ENCODE measurements at regions not wholly inside any gene's neighbourhood (a gene's known extent, or its start where the extent isn't known, plus 50 kb on each side); places are given as distances from the start of the nearest gene placed in this dataset.
A peak's percentile ranks its signal among the peaks of the same experiment; 100 is the strongest.
"Not testable (repeated sequence)": the region's sequence is repeated elsewhere in the genome, so short reads cannot be mapped to it uniquely, and the experiment has no call there.

DNA sequence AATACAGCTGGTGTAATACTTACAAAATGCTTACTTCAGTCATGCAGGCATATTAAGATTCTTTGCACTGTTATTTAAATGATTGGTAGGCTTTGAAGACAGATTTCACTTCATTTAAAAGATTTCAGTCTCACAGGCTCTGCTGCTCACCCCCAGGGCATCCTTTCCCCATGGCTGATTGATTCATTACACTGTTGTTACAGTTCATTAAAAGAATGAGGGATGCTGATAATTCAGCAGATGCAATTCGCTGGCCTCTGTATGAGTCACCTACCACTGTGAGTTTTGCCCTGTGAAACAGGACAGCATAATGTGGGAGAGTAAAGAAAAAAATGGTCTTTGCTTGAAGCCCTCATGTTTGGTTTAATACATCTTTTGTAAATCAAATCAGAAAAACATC, 246.9 kb downstream of the CYLC2 start:
- DNase-seq (ENCODE audit: low spot score): peak; percentile 21

GRCh38 chr9:103242486-103242885, 247.4 kb downstream of the CYLC2 start:
- DNase-seq (ENCODE audit: low spot score): no peak

DNA sequence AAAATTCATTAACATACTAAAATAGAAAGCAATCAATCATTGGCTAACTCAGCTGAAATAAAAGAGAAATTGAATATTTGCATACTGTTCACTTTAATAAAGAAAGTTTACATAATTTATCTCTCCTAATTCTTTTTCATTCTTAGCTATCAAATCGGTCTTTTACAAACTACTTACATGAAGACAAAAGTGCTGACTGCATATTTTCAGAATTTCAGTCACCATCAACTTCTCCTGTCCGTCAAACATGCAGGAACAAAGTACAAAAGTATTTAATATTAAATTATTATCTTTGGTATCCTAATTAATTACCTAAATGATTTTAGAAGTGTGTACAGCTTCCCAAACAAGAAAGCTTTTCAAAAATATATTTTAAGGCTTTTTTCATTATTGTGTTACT, 248.4 kb downstream of the CYLC2 start:
- DNase-seq (ENCODE audit: low spot score): no peak

GRCh38 chr9:103245369-103245768, 250.2 kb downstream of the CYLC2 start:
- peak; percentile 11 for DNase-seq (ENCODE audit: low spot score)

DNA sequence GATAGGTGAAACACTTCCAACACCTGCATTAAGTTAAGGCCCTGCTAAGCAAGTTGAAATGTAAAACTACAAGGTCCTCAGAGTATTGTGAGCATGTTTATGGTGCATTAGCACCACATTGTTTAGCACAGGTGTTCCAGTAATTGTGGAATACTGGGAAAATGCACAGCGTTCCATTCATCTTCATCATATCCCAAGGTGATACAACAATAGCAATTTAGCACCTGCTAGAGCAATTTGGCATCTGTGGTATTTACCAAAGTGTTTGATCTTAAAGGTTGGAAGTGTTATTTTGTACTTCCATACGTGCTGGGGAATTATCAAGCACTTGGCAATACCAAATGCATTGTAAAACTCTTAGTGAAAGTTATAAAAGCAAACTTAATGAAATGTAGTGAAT, 266.8 kb downstream of the CYLC2 start:
- no peak for DNase-seq (ENCODE audit: low spot score)

DNA sequence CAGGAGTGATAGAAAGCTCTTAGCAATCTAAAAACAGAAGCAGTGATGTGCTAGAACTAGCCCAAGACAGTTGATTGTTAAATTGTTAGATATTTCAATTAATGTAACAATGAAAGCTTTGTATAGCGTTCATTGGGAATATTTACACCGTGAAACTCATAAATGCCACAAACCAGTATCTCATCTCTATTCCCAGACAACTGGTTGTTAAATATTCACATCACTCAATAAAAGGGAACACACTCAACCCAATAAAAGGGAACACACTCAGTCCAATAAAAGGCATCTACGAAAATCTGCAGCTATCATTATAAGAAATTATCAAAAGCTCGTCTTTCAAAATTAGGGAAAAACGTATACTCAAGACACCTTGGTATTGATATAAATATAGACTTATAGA, 270.9 kb downstream of the CYLC2 start:
- DNase-seq (ENCODE audit: low spot score): no peak

- no peak for DNase-seq (ENCODE audit: low spot score)
These were observed 282.1 kb downstream of the CYLC2 start for GRCh38 chr9:103277240-103277639.

GRCh38 chr9:103281126-103281525, 286.0 kb downstream of the CYLC2 start:
- no peak for DNase-seq (ENCODE audit: low spot score)

GRCh38 chr9:103287361-103287760, 292.2 kb downstream of the CYLC2 start:
- no peak for DNase-seq (ENCODE audit: low spot score)

GRCh38 chr9:103296189-103296588, 301.1 kb downstream of the CYLC2 start:
- no peak for DNase-seq (ENCODE audit: low spot score)

DNA sequence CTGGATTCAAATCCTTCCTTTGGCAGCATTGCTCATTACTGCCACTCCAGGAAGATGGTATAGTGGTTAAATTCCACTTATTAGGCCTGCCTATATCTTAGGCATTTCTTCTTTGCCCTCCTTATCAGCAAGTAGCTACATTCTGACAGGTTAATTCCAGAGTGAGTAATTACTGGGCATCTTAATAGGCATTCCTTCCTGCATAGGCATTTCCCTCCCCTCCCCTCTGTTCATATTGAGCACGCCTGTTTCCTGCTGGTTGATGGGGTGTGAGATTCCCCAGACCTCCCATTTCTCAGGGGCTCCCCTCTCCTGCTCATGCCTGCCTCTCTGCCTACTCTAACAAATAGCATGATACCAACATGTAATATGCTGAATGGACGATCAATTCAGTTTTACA, 305.9 kb downstream of the CYLC2 start:
- no peak for DNase-seq (ENCODE audit: low spot score)

GRCh38 chr9:103304797-103305196, 309.7 kb downstream of the CYLC2 start:
- no peak for DNase-seq (ENCODE audit: low spot score)

DNA sequence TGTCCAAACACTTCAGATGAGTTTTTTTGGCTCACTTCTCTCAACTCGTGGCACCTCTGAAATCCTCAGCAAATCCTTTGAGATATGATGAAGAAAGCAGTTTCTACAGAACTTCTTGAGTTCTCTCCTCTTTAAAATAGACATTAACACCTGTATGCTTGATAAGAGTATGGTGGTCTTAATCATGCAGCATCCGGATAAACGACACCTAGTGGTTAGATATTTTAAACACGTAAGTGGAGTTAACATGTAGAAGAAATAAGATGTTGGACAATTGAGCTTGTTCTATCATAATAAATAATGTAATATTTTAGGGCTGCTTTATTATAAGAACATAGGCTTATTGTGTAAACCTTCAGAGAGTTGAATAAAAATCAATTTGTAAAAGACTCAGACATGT, 324.8 kb downstream of the CYLC2 start:
- peak; percentile 32 for DNase-seq (ENCODE audit: low spot score)

GRCh38 chr9:103323699-103324098, 328.6 kb downstream of the CYLC2 start:
- no peak for DNase-seq (ENCODE audit: low spot score)

DNA sequence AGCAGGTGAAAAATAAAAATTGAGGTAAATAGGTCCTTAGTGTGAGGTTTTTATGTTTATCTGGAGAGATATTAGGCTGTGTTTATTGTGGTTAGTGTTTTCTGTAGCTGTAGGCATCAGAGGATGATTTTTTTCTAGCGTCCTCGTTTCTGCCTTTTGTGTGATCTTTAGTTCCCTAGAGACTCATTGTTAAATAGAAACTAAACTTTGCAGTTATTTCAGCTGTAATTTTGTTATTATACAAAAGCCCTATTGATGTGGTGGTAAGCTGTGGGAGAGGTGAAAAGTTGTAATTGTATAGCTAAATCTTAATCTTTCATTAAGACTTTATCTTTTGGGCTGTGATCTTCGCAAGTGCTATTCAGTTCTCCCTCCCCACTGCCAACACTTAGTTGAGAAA, 340.3 kb downstream of the CYLC2 start:
- no peak for DNase-seq (ENCODE audit: low spot score)

DNA sequence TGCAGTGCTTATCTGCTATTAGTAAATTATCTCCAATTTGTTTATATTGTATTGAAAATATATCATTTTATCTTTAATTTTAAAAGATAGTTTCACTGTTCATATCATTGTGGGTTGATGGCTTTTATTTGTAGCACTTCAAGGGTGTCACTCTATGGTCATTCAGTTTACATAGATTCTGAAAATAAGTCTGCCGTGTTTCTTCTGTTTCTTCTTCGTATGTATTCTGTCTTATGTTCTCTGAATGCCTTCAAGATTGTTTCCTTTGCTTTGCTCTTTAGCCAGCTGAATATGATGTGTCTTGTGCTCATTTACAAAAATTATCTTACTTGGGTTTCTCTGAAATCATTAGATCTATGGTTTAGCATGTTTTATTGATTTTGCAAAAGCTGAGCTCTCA, 359.9 kb downstream of the CYLC2 start:
- DNase-seq (ENCODE audit: low spot score): no peak

- DNase-seq (ENCODE audit: low spot score): not testable (repeated sequence)
These were observed 362.8 kb downstream of the CYLC2 start for GRCh38 chr9:103357980-103358379.

DNA sequence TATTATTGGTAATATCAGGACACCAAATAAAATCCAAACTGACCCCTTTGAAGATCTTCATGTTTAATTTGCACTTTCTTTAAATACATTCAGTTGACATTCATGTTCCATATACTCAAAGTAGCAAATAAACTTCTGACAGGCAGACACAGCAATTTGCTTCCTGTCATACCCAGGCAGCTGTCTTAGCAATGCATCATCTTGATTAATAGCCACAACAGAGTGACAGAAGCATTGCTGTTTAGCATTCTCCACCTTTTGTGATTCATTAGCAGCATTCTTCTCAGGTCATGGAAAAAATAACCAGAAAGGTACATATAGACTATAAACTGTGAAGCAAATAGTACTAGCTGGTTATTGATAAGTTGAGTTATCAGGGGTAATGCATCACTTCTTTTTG, 366.8 kb downstream of the CYLC2 start:
- no peak for DNase-seq (ENCODE audit: low spot score)

DNA sequence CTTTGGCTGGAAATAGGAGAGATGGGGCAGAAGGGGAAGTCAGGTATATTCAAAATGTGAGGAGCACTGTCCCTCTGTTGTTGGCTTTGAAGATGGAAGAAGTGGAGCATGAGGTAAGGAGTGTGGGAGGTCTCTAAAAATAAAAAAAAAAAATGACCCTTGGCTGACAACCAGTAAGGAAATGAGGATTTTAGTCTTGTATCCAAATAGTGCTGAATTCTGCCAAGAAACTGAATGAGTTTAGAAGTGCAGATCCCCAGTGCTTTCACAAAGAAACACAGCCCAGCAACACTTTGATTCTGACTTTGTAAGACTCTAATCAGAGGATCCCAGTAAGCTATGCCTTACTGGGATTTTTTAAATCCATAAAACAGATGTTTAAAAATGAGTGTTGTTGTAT, 367.9 kb downstream of the CYLC2 start:
- DNase-seq (ENCODE audit: low spot score): no peak

DNA sequence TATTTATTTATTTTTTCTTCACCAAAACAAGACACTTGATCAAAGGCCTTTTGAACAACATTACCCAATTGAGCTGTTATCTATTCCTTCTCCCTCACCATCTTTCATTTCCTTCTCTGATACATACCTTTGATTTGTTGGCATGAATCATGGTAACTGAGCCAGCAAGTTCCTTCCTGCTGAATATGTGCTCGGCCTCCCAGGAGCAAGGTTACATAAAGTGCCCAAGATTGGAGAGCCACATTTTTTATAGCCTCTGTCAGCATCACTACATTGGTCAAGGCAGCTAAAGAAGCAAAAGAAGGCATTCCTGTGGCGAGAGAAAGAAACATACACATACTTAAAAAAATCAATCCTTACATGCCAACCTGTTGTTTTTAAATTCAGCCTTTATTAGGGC, 369.6 kb downstream of the CYLC2 start:
- peak; percentile 61 for DNase-seq (ENCODE audit: low spot score)

DNA sequence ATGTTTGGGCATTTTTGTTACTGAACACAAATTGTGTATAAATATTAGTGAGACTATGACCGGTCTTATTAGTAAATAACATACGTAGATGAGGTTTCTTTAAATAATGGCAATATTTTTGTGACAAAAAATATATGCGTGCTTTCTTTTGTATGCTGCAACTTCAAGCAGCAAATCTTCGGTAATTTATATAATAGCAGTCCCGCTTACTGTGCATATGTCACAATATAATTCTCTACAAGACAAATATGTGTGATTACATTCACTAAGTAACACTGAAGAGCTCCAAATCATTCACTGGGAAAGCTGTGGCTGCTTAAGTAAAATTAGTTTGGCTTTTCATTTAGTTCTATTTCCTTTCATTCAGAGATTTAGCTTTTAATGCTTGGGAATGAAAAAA, 376.0 kb downstream of the CYLC2 start:
- DNase-seq (ENCODE audit: low spot score): no peak

DNA sequence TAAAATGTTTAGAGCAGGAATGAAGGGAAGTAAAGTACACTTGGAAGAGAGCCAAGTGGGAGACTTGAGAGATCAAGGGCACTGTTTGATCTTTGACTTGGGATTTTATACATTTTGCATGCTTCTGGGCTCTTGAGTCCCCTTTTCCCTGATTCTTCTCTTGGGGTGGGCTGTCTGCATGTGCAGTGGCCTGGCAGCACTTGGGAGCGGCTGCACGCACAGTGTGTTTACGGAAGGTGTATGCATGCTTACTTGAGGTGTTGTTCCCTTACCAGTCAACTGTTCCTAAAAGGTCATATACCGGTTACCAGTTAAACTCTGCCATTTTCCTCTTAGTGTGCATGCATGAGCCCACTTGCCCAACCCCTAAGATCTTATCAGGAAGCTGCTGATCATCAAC, 377.7 kb downstream of the CYLC2 start:
- no peak for DNase-seq (ENCODE audit: low spot score)

DNA sequence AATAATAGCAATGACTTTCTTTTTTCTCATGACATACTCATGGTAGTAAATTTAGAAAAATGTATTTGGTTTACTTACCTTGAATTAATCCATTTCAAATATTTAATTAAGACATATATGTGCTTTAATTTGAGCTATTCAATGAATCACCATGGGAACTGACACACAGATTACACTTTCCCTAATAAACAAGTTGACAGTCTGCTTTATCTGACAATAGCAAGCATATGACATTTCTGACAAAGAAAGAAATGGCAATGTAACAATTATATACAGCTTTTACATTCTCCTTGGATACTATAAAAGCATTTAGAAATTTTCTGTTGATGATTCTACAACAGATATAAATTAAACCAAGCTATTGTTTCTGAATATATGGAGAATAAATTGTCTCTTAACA, 382.5 kb downstream of the CYLC2 start:
- no peak for DNase-seq (ENCODE audit: low spot score)

GRCh38 chr9:103397868-103398600, 402.9 kb downstream of the CYLC2 start:
- peak; percentile 69 for DNase-seq (ENCODE audit: low spot score)

DNA sequence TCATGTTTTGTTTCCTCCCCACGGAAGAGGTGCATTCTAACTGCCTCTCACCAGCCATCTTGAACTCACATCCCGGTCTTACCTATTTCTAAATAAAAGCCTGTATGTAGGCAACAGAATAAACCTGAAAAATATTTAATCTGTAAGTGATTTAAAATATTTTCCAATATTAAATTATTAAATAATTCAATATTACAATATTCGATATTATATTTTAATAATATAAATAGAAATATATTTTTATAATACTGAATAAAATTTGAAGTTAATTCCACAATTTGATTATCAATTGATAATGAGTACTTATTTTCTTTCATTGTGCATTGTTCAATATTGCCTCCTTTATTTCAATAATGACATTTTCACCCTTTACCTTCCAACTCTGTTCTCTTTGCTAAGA, 404.4 kb downstream of the CYLC2 start:
- no peak for DNase-seq (ENCODE audit: low spot score)

Measured in RKO (cell line).